Gastroesophageal sphincter (tissue), 3 donors: ENCODE measurements at regions not wholly inside any gene's neighbourhood (a gene's known extent, or its start where the extent isn't known, plus 50 kb on each side); places are given as distances from the start of the nearest gene placed in this dataset.

Experiments used
- CTCF ChIP-seq, 4 experiments: fragments of 200-600 bp in 2 of 4; fragments of 450-650 bp in 2 of 4; sonication (generic) in 1 of 4; IDR thresholded peaks; one replicate each; pipeline ENCODE4 v1.5.1; 2017 to 2019; ENCODE audit warnings: antibody characterized with exemption in 4 of 4, mild to moderate bottlenecking in 2 of 4, moderate library complexity in 2 of 4
- POLR2A ChIP-seq, 2 donors: fragments of 450-650 bp; IDR thresholded peaks; one replicate each; pipeline ENCODE4 v1.6.1; 2017; ENCODE audit warnings: antibody characterized with exemption in 2 of 2, mild to moderate bottlenecking in 2 of 2, moderate library complexity in 1 of 2
- POLR2AphosphoS5 ChIP-seq: sonication (generic); formaldehyde crosslinking; IDR thresholded peaks from one replicate; pipeline ENCODE4 v1.6.1; 2017; ENCODE audit warnings: antibody characterized with exemption

- TF ChIP-seq CTCF (IDR thresholded peaks at IDR 0.05) = no peak
- TF ChIP-seq POLR2AphosphoS5 = peak; percentile 53
- no peak for TF ChIP-seq POLR2A (IDR thresholded peaks at IDR 0.05)
Measured at GRCh38 chr14:89702073-89702875, 252.3 kb downstream of the EFCAB11 start.
